GM19328 (cell line): ENCODE measurements at regions not wholly inside any gene's neighbourhood (a gene's known extent, or its start where the extent isn't known, plus 50 kb on each side); places are given as distances from the start of the nearest gene placed in this dataset.
A peak's percentile ranks its signal among the peaks of the same experiment; 100 is the strongest.

Experiments
- ATAC-seq: cut with Tn5 transposase; IDR thresholded peaks from one replicate; pipeline ENCODE4 v1.9.1; 2021; ENCODE audit warnings: mild to moderate bottlenecking, moderate library complexity; ENCODE audit not compliant: unreplicated experiment

DNA sequence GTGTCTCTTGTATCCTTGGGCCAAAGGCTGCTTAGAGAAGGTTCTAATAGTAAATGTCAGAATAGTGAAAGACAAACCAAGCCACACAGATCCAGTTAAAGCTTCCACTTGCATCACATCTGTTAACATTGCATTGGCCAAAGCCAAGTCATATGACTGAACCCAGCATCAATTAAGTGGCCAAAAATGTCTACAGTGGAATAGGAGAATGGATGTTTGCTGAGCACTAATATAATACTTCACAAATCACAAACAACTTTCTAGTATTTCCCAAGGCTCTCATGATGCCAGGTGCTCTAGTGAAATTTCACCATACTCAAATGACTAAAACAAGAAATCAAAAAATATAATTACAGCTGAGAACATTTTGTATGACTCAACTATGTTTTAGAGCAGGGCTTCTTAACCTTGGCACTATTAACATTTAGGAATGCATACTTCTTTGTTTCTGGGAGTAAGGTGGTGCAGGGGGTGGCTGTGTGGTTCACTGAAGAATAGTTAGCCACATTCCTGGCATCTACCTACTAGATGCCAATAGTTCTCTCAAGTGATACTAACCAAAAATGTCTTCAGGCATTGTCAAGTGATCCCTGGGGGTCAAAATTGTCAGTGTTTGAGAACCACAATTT, 148.0 kb upstream of the SPTLC3 start:
- ATAC-seq: no peak

DNA sequence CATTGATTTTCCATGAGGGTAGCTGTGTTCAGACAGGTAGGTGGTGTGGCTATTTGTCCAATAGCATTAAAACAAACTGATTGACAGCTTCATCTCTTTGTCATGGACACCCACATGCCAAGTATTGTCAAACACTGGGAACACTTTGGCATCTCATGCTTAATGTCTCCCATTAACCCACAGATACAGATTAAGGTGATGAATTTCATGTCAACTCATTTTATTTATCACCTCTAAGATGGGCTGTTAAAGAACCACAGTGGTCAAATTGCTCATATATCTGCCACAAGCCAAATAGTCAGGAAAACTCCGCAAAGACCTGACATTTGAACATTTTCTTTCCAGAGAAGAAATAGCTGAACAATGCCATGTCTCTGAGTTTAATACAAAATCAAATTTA, 139.1 kb upstream of the SPTLC3 start:
- no peak for ATAC-seq

DNA sequence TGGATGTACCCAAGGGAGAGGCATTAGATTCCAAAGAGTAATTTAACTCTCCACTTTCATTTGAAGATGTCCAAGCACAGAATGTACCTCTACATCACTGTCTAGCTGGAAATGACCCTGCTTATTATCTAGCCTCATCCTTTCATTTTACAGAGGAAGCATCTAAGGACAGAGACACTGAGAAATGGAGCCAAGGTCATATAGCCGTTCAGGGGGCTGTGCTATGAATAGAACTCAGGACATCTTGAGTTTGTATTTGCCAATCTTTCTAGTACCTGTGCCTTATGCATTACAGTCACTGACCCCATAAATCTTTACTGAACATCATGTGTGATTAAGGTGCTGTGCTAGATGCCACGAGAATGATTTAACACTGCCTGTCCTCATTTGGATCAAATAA, 138.2 kb upstream of the SPTLC3 start:
- ATAC-seq: no peak

DNA sequence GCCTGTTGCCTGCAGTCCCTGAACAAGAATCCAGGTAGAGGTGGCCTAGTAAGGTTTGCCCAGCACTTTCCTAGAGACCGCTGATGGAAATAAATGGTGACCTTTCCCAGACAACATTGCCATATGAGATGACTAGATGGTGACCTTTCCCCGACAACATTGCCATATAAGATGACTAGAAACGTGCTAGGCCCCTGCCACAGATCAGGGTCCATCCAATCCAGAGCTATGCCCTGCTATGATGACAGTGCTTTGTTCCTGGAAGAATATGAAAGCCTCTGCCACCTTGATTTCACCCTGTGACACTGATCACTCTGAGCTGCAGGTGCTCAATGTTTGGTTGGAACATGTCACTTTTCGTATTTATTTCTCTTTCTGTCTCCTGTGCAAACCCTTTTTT, 133.8 kb upstream of the SPTLC3 start:
- no peak for ATAC-seq

DNA sequence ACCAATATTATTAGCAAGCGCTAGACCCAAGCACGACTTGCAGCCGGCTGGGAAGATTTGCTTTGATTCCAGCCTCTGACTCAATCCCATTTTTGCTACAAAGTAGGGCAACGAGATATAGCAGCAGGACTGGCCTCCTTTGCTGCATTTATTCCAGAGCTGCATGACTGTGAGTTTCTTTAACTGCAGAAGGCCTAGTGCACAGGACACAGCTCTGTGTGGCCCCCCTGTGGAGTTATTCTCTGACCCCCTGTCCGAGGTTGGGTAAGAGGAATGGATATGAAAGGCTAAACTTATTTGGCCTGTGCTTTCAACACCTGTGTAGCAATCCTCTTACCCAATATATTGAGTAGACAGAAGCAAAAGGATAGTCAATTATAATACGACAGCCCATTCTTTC, 133.3 kb upstream of the SPTLC3 start:
- ATAC-seq: no peak

DNA sequence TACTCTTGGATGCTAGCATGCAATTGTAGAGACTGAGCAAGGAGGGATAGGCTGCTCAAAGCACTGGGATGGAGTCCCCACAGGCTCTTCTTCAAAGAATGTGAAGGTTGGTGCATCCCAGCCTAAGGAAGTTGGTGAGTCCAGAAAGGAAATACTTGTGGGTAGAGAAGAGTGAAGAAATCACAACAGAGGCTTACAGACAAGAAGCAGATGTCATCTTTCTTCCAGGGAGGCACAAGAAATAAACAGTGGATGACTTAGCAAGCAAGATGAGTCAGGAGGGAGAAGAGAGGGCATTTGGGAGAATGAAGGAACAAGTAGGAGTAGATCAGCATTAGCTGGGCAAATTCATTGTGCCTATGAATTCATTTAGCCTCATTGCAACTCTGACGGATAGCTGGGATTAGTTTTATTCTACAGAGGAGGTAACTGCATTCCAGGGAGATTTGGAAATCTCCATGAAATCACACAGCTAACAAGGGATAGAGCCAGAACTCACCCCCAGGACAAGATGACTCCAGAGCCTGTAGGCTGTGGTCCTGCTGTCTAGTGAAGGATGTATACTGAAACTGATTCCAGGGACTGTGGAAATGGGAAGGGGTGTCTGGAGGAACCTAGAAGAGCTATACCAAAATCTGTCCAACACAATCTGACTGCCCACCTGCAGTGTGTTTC, 125.8 kb upstream of the SPTLC3 start:
- ATAC-seq: no peak

DNA sequence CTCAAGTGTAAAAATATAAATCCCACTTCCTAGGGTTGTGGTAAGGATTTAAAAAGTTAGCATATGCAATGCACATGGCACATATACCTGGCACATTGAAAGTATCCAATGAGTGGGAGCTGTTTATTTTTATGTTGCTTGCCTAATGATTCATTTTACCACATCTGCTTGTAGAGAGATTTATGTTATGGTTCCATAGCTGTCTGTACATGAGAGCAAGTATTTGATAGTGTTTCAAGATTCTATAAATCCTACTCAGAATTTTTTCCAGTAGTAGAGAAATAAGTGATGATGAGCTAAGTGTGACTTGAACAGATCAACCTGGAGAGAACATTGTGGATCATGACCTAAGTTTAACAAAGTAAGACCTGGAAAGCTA, 125.3 kb upstream of the SPTLC3 start:
- ATAC-seq: no peak

DNA sequence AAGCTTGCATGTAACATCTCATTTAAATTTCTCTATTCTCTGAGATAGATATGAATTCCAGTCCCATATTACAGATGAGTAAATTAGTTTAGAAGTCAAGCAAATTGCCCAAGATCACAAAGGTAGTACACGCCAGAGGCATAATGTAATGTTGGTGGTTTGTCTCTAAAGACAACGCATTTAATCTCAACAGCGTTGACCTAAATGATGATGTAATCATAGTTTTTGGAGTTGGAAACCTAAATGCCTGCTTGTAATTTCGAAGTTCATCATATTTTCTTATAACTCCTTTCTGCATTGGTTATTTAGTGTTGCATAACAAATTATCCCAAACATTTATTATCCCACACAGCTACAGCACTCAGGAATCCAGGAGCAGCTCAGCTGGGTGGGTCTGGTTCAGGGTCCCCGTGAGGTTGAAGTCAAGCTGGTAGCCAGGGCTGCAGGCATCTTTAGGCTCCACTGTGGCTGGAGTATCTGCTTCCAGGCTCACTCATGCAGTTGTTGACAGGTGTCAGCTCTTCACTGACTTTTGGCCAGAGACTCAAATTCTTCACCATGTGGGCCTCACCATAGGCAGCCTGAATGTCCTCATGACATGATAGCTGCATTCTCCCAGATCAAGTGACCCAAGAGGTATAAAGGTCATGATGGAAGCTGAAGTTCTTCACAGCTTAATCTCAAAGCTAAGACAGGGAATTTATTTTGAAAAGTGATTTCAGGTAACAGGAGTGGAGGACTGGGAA, 122.0 kb upstream of the SPTLC3 start:
- ATAC-seq: no peak

DNA sequence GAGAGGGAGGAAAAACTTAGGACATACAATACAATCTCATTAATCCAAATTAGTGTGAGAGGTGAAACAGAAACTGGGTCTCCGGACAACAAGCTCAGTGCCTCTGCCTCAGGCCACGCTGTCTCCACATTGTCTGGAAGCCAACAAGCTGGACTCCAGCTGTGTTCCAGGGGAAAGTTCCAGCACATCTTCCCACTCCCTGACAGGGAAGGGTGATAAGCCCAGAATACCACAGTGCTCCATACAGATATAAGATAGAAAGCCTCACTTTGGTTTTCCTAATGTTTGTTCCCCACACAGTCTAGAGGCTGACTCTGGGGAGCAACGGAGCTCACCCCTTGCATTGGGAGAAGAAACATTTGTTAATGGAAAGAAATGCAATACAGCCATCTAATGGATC, 117.1 kb upstream of the SPTLC3 start:
- ATAC-seq: no peak

DNA sequence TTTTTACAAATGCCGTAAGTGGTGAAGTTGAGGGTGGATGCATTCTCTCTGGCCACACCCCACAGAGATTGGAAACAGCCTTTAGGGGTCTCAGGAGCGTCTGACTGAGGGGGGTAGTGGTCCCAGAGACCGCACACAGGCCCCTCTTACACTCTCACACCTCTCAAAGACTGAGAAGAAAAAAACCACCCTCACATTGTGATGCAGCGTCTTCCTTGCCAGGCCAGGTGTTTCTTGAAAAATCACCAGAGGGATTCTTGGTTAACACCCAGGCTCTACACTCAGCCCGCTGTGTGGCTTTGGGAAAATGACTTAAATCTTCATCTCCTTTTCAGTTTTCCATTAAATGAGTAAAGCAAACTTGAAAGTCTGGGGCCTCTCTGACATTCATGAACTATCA, 115.8 kb upstream of the SPTLC3 start:
- ATAC-seq: no peak

DNA sequence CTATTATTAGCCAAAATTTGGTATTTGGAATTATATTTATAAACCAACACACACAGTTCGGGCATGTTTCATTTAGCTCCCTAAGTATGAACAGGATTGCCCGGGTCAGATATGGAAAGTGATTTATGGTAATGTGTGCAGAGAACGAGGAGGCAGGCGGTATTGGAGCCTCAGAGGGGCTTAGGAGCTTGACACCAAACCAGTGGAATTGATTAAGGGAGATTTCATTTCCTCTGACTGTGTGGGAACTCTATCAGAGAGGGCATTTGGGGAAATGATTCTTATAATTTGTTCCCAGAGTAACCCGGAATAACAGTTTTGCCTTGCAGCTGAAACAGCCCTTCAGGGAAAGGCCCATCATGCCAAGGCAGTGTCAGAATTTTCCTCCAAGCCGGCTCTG, 115.1 kb upstream of the SPTLC3 start:
- no peak for ATAC-seq

DNA sequence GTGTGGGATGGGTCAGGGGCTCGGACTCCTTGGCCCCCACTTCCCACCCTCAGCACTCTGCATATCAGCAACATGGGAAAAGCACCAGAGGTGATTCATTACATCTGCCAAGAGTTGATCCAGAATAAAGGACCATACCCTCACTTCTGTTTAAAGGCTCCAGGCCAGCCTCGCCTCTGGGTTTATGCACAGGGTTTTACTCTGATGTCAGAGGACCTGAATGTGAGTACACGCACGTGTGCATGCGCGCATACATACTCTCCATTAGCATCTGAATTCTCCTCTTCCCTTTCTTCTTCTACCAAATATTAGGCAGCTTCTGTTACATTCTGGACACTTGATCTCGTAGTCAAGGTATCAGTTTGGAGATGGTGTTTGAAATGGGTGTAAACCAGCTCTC, 114.7 kb upstream of the SPTLC3 start:
- no peak for ATAC-seq

DNA sequence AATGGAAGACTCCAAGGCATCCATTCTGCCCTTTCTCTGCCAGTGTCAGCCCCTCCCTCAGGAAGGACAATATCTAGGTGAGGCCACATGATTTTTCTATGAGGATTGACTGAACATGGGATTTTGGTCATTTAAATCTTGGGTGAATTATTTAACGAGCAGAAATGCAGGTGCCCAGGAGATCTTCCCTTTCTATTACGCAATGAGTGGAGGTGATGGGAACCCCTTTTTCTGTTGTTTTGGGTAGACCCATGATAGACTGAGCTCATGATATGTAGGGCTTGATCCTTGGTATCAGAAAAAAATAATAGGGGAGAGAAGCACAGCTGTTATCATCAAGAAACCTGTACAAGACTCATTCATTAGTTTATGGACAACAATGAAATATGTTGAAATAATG, 112.6 kb upstream of the SPTLC3 start:
- no peak for ATAC-seq

DNA sequence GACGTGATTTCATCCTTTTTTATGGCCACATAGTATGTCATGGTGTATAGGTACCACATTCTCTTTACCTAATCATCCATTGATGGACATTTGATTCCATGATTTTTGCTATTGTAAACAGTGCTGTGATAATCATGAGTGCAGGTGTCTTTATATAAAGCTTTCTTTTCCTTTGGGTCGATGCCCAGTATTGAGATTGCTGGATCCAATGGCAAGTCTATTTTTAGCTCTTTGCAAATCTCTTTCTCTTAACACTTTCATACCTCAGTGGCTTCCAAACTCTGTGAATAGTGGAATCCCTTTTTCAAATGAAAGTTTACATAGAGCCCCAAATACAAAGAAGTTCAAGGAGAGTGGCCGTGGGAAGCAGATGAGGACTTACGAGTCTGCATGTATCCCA, 105.8 kb upstream of the SPTLC3 start:
- ATAC-seq: no peak

DNA sequence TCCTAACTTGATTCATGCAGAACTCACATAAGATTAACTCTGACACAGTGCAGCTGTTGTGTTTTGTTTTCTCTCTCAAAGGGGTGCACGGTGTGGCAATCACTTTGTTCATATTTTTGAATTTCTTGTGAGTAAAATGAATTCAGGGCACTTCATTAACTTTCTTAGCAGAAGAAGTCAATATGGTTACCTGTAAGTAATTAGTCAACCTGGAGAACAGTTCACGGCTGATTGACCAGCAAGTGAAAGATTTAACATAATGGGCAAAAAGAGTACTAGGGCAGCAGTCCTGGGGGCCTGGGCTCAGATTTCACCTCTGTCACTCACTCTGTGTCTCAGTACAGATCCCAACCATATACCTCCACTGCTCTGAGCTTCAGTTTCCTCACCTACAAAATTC, 102.4 kb upstream of the SPTLC3 start:
- no peak for ATAC-seq

DNA sequence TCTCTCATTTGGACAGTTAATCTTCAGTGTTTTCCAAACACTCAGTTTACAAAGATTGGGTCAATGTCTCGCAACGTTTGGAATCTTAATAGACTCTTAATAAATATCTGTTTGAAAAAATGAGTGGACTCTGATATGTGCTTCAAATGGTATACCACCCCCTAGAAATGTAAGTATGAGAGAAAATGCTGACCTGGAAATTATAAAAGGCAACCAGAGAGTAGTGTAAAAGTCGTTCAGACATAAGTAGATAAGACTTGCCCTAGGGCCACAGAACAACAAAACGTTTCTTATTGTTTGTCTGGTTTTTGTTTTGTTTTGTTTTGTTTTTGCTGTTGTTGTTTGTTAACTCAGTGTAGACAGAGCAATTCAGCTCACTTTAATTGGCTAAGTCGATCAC, 97.4 kb upstream of the SPTLC3 start:
- no peak for ATAC-seq

DNA sequence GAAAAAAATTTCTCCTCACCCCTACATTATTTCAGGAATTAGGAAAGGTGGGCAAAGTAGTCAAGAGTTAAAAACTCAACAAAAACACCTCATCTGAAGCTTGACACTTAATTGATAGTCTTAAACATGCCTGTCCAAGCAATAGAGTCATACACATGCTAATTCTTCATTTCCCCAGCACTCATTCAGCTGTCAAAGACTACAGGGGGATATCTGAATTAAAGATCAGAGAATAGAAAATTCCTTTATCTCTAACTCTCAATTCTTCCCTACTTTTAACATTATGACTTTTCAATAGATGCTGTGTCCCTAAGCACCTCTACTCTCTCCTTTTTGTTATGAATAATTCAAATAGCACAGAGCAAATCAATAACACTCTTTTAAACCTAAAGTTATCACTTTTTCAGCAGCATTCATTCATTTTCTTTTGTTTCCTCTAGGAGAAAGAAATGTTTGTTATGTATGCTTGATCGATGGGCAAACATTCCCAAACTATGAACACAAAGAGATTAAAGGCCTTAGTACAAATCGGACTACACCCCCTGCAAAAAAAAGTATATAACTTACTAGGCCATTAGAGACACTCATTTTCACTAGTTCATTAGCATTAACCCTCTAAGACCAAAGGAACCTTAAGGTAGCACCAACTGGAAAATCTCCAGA, 94.9 kb upstream of the SPTLC3 start:
- no peak for ATAC-seq

DNA sequence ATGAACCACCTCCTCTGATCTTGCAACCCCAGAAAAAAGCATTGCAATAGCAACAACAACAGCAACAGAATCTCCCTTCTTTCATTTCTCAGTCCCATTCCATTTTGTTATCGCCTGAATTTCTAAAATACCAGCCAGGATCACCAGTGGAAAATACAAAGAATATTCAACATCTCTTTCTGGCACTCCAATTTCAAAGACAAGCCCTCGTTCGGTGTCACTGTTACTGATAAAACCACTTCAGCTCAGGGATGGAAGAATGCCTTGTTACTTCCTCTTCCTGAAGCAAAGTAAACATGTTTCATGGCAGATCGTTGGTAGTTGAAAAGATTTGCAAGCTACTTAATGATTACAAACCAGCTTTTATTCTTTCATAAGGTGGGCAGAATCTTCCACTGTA, 94.0 kb upstream of the SPTLC3 start:
- no peak for ATAC-seq

DNA sequence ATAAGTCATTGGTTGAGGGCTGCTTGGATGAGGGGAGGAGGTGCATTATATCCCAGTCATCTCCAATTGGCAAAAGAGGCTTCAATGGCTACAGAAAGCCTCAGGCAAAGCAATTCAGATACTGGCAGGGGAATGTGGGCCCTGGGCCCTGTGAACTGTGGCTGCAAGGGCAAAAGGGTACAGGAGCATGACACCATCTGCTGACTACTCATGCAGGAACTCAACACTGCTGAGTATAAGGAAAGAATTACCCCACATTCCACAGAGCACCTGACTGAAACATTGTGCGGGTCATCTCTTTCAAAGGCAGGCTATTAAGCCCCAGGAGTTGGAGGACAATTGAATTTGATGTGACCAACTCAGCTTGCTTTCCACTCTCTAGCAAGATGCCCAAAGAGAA, 92.1 kb upstream of the SPTLC3 start:
- no peak for ATAC-seq

DNA sequence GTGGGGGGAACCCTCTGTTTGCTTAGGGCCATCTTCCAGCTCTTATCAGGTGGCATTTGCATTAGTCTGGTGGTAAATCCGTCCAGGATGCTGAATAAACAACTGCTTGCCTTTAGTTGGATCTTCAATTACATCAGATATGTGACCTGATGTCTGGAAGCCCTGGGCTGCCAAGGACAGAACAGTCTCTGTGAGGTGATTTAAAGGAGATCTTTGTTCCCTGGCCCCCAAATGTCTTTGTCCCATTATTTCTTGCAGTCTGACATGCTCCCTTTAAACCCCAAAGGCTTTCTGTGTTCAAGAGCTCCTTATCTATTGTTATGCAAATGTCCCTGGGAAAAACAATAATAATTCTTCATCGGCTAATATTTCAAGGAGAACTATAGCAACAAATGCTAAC, 84.6 kb upstream of the SPTLC3 start:
- no peak for ATAC-seq

DNA sequence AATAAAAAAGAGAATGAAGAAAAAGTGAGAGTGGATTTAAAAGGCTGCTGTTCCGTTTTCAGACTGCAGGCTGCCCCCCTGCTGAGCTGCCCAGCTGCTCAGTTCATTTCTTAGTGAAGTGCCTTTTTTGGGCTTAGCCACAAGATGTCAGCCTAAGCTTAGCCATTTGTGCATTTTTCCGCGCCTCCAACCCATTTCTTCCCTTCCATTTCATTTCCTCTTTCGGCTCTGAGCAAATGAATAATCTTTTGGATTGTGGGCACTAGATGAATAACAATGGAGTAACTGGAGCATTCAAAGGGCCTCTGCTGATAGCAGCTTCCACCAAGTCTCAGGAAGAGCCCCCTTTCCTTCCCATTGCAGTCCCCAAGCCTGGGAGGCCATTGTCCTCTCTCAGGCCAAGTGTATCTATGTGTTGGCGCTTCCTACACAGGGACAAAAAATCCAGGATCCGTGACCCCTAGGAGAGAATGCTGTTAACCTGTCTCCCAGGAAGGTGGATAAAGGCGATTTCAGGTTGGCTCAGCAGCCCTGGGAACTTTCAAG, 83.5 kb upstream of the SPTLC3 start:
- ATAC-seq: peak; percentile 81
